ENCODE measurements at regions not wholly inside any gene's neighbourhood (a gene's known extent, or its start where the extent isn't known, plus 50 kb on each side); places are given as distances from the start of the nearest gene placed in this dataset.

DNA sequence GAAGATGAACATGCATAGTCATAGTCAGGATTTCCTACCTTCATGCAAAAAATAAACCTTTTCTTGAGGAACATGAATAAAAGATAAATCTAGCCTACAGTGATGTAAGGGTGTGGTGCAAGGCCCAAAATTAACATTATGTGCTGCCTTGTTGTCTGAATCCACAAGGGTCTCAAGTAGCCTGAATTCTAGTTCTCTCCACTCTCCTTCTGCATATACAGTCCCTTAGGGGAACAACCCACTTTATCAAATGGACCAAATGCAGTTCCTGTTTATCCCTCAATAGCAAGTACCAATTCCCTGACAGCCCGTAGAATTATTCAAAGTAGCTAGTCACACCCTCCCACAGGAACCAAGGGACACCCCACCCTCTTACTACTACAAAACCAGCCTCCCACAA, 284.0 kb downstream of the ZIC4 start:
- H3K9me2 ChIP-seq (replicated peaks; ENCODE audit: low read length): no peaks in the 10 kb centered on the region
- no peak overlapping the region for H3K27ac ChIP-seq (ENCODE audit: low read length)
- H3K79me2 ChIP-seq (ENCODE audit: low read length): no peaks in the 10 kb centered on the region
- H3K9ac ChIP-seq (ENCODE audit: low read length): no peak overlapping the region
- H3K4me3 ChIP-seq (ENCODE audit: low read length): no peak overlapping the region
- ATAC-seq (no peak), DNase-seq (no peak)
- no peaks in the 10 kb centered on the region for H3F3A ChIP-seq (ENCODE audit: low read length, unreplicated experiment)
- H3K36me3 ChIP-seq (ENCODE audit: low read depth, low read length): no peaks in the 10 kb centered on the region
- ChIA-PET POLR2A (ENCODE audit: unreplicated experiment) (no interaction called here), CTCF (no interaction called here)
- no peak overlapping the region for H2AFZ ChIP-seq (ENCODE audit: low read length)
- H4K20me1 ChIP-seq (ENCODE audit: low read length): no peaks in the 10 kb centered on the region
- intact Hi-C loops (cut with micrococcal nuclease): loop anchor here (5.0 kb wide), 1 partner anchor 955 kb away; no protein-coding TSS in a partner anchor
- TF ChIP-seq, protein P1, sequence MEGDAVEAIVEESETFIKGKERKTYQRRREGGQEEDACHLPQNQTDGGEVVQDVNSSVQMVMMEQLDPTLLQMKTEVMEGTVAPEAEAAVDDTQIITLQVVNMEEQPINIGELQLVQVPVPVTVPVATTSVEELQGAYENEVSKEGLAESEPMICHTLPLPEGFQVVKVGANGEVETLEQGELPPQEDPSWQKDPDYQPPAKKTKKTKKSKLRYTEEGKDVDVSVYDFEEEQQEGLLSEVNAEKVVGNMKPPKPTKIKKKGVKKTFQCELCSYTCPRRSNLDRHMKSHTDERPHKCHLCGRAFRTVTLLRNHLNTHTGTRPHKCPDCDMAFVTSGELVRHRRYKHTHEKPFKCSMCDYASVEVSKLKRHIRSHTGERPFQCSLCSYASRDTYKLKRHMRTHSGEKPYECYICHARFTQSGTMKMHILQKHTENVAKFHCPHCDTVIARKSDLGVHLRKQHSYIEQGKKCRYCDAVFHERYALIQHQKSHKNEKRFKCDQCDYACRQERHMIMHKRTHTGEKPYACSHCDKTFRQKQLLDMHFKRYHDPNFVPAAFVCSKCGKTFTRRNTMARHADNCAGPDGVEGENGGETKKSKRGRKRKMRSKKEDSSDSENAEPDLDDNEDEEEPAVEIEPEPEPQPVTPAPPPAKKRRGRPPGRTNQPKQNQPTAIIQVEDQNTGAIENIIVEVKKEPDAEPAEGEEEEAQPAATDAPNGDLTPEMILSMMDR (conservative IDR thresholded peaks at IDR 0.05; ENCODE audit: low read depth, low read length): no peak
- TF ChIP-seq EZH2 (IDR thresholded peaks at IDR 0.05; ENCODE audit: low read length, unreplicated experiment): no peak
- no peak for TF ChIP-seq EZH2phosphoT487 (IDR thresholded peaks at IDR 0.05; ENCODE audit: borderline replicate concordance, low read length)
- H3K4me2 ChIP-seq (ENCODE audit: low read length): no peak overlapping the region
- H3K4me1 ChIP-seq (ENCODE audit: insufficient read depth, low read length): no peaks in the 10 kb centered on the region
- H3K27me3 ChIP-seq (ENCODE audit: low read length): 0 out of 2 replicates have a peak, but pooled peaks cover 5% of the 10 kb centered on the region
- no TSS peak for BruUV-seq (replicated peaks)
- no peaks in the 10 kb centered on the region for H3K9me3 ChIP-seq (ENCODE audit: low read length)

DNA sequence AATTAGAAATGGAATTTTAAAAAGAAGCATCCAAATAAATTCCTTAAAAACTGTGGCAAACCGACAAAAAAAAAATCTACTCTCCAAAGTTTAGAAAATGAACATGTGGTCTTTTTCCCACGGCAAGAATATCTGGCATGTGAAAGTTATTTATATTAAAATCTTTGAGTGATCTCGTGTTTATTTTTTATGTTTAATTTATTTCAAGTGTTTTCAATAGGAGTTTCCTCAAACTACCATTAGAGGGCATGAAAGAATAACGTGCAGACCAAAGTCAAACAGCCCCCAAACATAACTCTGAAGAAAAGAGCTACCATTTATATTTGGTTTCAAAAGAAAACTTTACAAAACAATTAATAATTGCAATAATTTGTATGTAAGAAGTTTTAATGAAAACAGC, 286.4 kb downstream of the ZIC4 start:
- H3K4me2 ChIP-seq (ENCODE audit: low read length): no peak overlapping the region
- no peaks in the 10 kb centered on the region for H3K4me1 ChIP-seq (ENCODE audit: insufficient read depth, low read length)
- no peak for TF ChIP-seq EZH2 (IDR thresholded peaks at IDR 0.05; ENCODE audit: low read length, unreplicated experiment)
- no peak for TF ChIP-seq EZH2phosphoT487 (IDR thresholded peaks at IDR 0.05; ENCODE audit: borderline replicate concordance, low read length)
- TF ChIP-seq, protein P1 (conservative IDR thresholded peaks at IDR 0.05; ENCODE audit: low read depth, low read length): peak; percentile 70
- H3K27me3 ChIP-seq (ENCODE audit: low read length): 0 out of 2 replicates have a peak, but pooled peaks cover 5% of the 10 kb centered on the region
- DNase-seq: peak; percentile 40
- no peaks in the 10 kb centered on the region for H3K9me3 ChIP-seq (ENCODE audit: low read length)
- no peak for ATAC-seq
- no peaks in the 10 kb centered on the region for H3K79me2 ChIP-seq (ENCODE audit: low read length)
- POLR2A ChIA-PET (ENCODE audit: unreplicated experiment): no interaction called here
- H3K9ac ChIP-seq (ENCODE audit: low read length): no peak overlapping the region
- no peaks in the 10 kb centered on the region for H3F3A ChIP-seq (ENCODE audit: low read length, unreplicated experiment)
- H4K20me1 ChIP-seq (ENCODE audit: low read length): no peaks in the 10 kb centered on the region
- CTCF ChIA-PET: interaction anchor here (0.7 kb wide), 1 partner anchor 175 kb away, joined by 3 read pairs; no protein-coding TSS in a partner anchor
- H3K36me3 ChIP-seq (ENCODE audit: low read depth, low read length): no peaks in the 10 kb centered on the region
- no peak overlapping the region for H3K4me3 ChIP-seq (ENCODE audit: low read length)
- BruUV-seq (replicated peaks): no TSS peak
- no peaks in the 10 kb centered on the region for H3K9me2 ChIP-seq (replicated peaks; ENCODE audit: low read length)
- no peak overlapping the region for H3K27ac ChIP-seq (ENCODE audit: low read length)
- no peak overlapping the region for H2AFZ ChIP-seq (ENCODE audit: low read length)
- intact Hi-C loops (cut with micrococcal nuclease): loop anchor here (1.0 to 5.0 kb wide), 3 partner anchors 71 to 957 kb away; no protein-coding TSS in a partner anchor

DNA sequence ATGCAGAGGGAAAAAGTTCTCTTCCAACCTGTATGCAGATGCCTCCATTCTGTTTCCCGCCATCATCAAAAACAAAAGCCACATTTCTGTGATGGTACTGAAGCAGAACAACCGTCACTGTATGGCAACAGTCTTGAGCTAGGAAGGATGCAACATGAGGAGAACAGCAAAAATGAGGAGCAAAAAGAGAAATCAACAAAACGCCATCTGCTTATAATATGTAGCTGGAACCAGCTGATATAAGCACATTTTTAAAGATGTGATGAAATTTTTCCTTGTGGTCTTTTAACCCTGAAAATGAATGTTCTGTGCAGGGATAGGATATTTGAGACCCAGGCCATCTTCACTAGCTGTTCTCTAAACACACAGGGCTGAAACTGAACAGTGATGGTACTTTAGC, 287.0 kb downstream of the ZIC4 start:
- TF ChIP-seq, protein P1 (conservative IDR thresholded peaks at IDR 0.05; ENCODE audit: low read depth, low read length): no peak
- TF ChIP-seq EZH2 (IDR thresholded peaks at IDR 0.05; ENCODE audit: low read length, unreplicated experiment): no peak
- no peak for TF ChIP-seq EZH2phosphoT487 (IDR thresholded peaks at IDR 0.05; ENCODE audit: borderline replicate concordance, low read length)
- DNase-seq (no peak), ATAC-seq (no peak)
- H3K27me3 ChIP-seq (ENCODE audit: low read length): 0 out of 2 replicates have a peak, but pooled peaks cover 5% of the 10 kb centered on the region
- no peaks in the 10 kb centered on the region for H3K79me2 ChIP-seq (ENCODE audit: low read length)
- CTCF ChIA-PET: no interaction called here
- no peaks in the 10 kb centered on the region for H3F3A ChIP-seq (ENCODE audit: low read length, unreplicated experiment)
- intact Hi-C loops (cut with micrococcal nuclease): loop anchor here (5.0 kb wide), 1 partner anchor 477 kb away; no protein-coding TSS in a partner anchor
- POLR2A ChIA-PET (ENCODE audit: unreplicated experiment): no interaction called here
- no peaks in the 10 kb centered on the region for H3K4me1 ChIP-seq (ENCODE audit: insufficient read depth, low read length)
- no peaks in the 10 kb centered on the region for H3K9me2 ChIP-seq (replicated peaks; ENCODE audit: low read length)
- no TSS peak for BruUV-seq (replicated peaks)
- no peak overlapping the region for H3K4me2 ChIP-seq (ENCODE audit: low read length)
- no peaks in the 10 kb centered on the region for H4K20me1 ChIP-seq (ENCODE audit: low read length)
- no peak overlapping the region for H3K4me3 ChIP-seq (ENCODE audit: low read length)
- no peak overlapping the region for H3K9ac ChIP-seq (ENCODE audit: low read length)
- no peak overlapping the region for H2AFZ ChIP-seq (ENCODE audit: low read length)
- H3K36me3 ChIP-seq (ENCODE audit: low read depth, low read length): no peaks in the 10 kb centered on the region
- no peaks in the 10 kb centered on the region for H3K9me3 ChIP-seq (ENCODE audit: low read length)
- no peak overlapping the region for H3K27ac ChIP-seq (ENCODE audit: low read length)
